Panc1 (cell line): ENCODE measurements at regions not wholly inside any gene's neighbourhood (a gene's known extent, or its start where the extent isn't known, plus 50 kb on each side); places are given as distances from the start of the nearest gene placed in this dataset.

Experiments
- ATAC-seq: fragments of 200-7000 bp; cut with Tn5 transposase; 2 replicates; pipeline ENCODE4 v1.9.1; 2020; ENCODE audit warnings: mild to moderate bottlenecking, moderate library complexity
- BruUV-seq: library from RNA; stranded (reverse); fragments of 400-500 nt; replicated peaks from 2 replicates; lab custom pipeline; 2021; lab: Mats Ljungman, UMichigan
- CTCF ChIA-PET: fragments of 300-600 bp; sonication (Branson Sonifier 250); formaldehyde crosslinking; loops from one replicate; lab custom pipeline; 2022; ENCODE audit warnings: antibody characterized with exemption; lab: Charles Lee
- POLR2A ChIA-PET: fragments of 300-600 bp; sonication (Branson Sonifier 250); formaldehyde crosslinking; loops from one replicate; lab custom pipeline; 2022; ENCODE audit warnings: antibody characterized with exemption; lab: Charles Lee
- DNase-seq: peaks from one replicate; pipeline ENCODE4 v3.0.0-alpha.2; 2010; ENCODE audit warnings: low read depth, low spot score
- H3K27ac ChIP-seq: 2 replicates; pipeline ENCODE4 v1.5.1; 2011; ENCODE audit warnings: mild to moderate bottlenecking, low read length, inconsistent platforms
- H3K27me3 ChIP-seq: fragments of 200-500 bp; sonication (Bioruptor generic); 2 replicates; pipeline ENCODE4 v1.6.0; 2014; ENCODE audit warnings: low read length, inconsistent platforms; ENCODE audit not compliant: control insufficient read depth, insufficient read depth
- H3K36me3 ChIP-seq: fragments of 200-500 bp; sonication (Bioruptor generic); 2 replicates; pipeline ENCODE4 v1.5.1; 2014; ENCODE audit warnings: inconsistent platforms, mild to moderate bottlenecking, low read length, moderate library complexity; ENCODE audit not compliant: control insufficient read depth, insufficient read depth
- H3K4me1 ChIP-seq: 2 replicates; pipeline ENCODE4 v1.5.1; 2011; ENCODE audit warnings: inconsistent platforms, mild to moderate bottlenecking, low read length, moderate library complexity; ENCODE audit not compliant: control insufficient read depth, insufficient read depth
- H3K4me3 ChIP-seq, 2 experiments: 2 replicates each; pipeline ENCODE4 v1.5.1; 2011 to 2012; ENCODE audit warnings: low read depth in 2 of 2, low read length in 2 of 2, mild to moderate bottlenecking in 2 of 2, inconsistent platforms in 1 of 2, moderate library complexity in 1 of 2
- H3K9me3 ChIP-seq: fragments of 200-500 bp; sonication (Bioruptor generic); 2 replicates; pipeline ENCODE4 v1.5.1; 2014; ENCODE audit warnings: low read depth, mild to moderate bottlenecking, inconsistent platforms, low read length, moderate library complexity; ENCODE audit not compliant: control insufficient read depth, insufficient read depth
- CTCF ChIP-seq: fragments of 450-650 bp; IDR thresholded peaks from 2 replicates; pipeline ENCODE4 v1.5.1; 2017; ENCODE audit warnings: mild to moderate bottlenecking
- POLR2AphosphoS5 ChIP-seq: IDR thresholded peaks from 2 replicates; pipeline ENCODE4 v1.6.1; 2012; ENCODE audit warnings: mild to moderate bottlenecking, low read depth, low read length, moderate library complexity
- REST ChIP-seq, 2 experiments: IDR thresholded peaks; 2 replicates each; pipeline ENCODE4 v1.6.1; 2011 to 2012; ENCODE audit warnings: low read depth in 2 of 2, control low read depth in 1 of 2, low read length in 1 of 2, mild to moderate bottlenecking in 1 of 2, moderate library complexity in 1 of 2; ENCODE audit not compliant: insufficient read depth in 1 of 2
- SIN3A ChIP-seq: IDR thresholded peaks from 2 replicates; pipeline ENCODE4 v1.6.1; 2012; ENCODE audit warnings: low read depth, mild to moderate bottlenecking, low read length, moderate library complexity, borderline replicate concordance; ENCODE audit not compliant: insufficient read depth
- TCF7L2 ChIP-seq: IDR thresholded peaks from 2 replicates; pipeline ENCODE4 v1.6.1; 2011; ENCODE audit warnings: mild to moderate bottlenecking, low read depth, low read length, inconsistent platforms
- in situ Hi-C: cut with HindIII; loops from 2 replicates; pipeline ENCODE4 v1.10.0; 2016; ENCODE audit warnings: low sequenced_read_pairs, low pct_unique_long_range_greater_than_20kb
- intact Hi-C: fragments of 100-400 bp; cut with micrococcal nuclease; formaldehyde crosslinking; loops from one replicate; pipeline ENCODE4 v1.10.0; 2022; ENCODE audit not compliant: unreplicated experiment

GRCh38 chr2:128787616-128788015 is 468.9 kb upstream of the HS6ST1 start:
- no peak for DNase-seq
- intact Hi-C loops (no loop called here), in situ Hi-C loops (no loop called here)
- no peak for TF ChIP-seq REST (IDR thresholded peaks at IDR 0.05; ENCODE audit: insufficient read depth in 1 of 2, low read depth in 2 of 2, low read length in 1 of 2)
- TF ChIP-seq TCF7L2 = no peak
- no peak for TF ChIP-seq CTCF
- no peak for TF ChIP-seq POLR2AphosphoS5
- no peak for TF ChIP-seq SIN3A
- ATAC-seq = no peak
- Histone ChIP-seq H3K4me1 (no peaks in the 10 kb centered on the region), H3K27me3 (0 out of 2 replicates have a peak, but pooled peaks cover 3% of the 10 kb centered on the region), H3K9me3 (no peaks in the 10 kb centered on the region), H3K36me3 (no peaks in the 10 kb centered on the region), H3K27ac (no peak overlapping the region), H3K4me3 (no peak overlapping the region)
- no TSS peak for BruUV-seq
- ChIA-PET POLR2A (no interaction called here), CTCF (no interaction called here)

GRCh38 chr2:128788636-128789220 is 470.1 kb upstream of the HS6ST1 start:
- POLR2A ChIA-PET = no interaction called here
- TF ChIP-seq TCF7L2 = no peak
- TF ChIP-seq REST (IDR thresholded peaks at IDR 0.05; ENCODE audit: insufficient read depth in 1 of 2, low read depth in 2 of 2, low read length in 1 of 2) = no peak
- no peak for TF ChIP-seq POLR2AphosphoS5
- TF ChIP-seq SIN3A = no peak
- TF ChIP-seq CTCF = no peak
- BruUV-seq = no TSS peak

More at GRCh38 chr2:128788636-128789220, 470.1 kb upstream of the HS6ST1 start:
- ATAC-seq (no peak), DNase-seq (no peak)
- H3K4me1 ChIP-seq = no peaks in the 10 kb centered on the region
- H3K36me3 ChIP-seq = no peaks in the 10 kb centered on the region
- intact Hi-C loops (no loop called here), in situ Hi-C loops (no loop called here)
- CTCF ChIA-PET = no interaction called here
- no peaks in the 10 kb centered on the region for H3K9me3 ChIP-seq
- no peak overlapping the region for H3K27ac ChIP-seq
- H3K27me3 ChIP-seq = no peaks in the 10 kb centered on the region
- no peak overlapping the region for H3K4me3 ChIP-seq
